ENCODE measurements at regions not wholly inside any gene's neighbourhood (a gene's known extent, or its start where the extent isn't known, plus 50 kb on each side); places are given as distances from the start of the nearest gene placed in this dataset.

- TF ChIP-seq SRF (IDR thresholded peaks at IDR 0.05; ENCODE audit: low read depth, low read length) (no peak), POLR2AphosphoS5 (IDR thresholded peaks at IDR 0.05; ENCODE audit: low read depth, low read length) (no peak), EP300 (IDR thresholded peaks at IDR 0.05; ENCODE audit: borderline replicate concordance in 1 of 2, low read depth in 2 of 2, low read length in 2 of 2) (no peak), KDM1A (IDR thresholded peaks at IDR 0.05; ENCODE audit: borderline replicate concordance, low read length) (no peak), CTCF (IDR thresholded peaks at IDR 0.05; ENCODE audit: control extremely low read depth in 1 of 3, insufficient read depth in 1 of 3, low read depth in 1 of 3, low read length in 3 of 3) (no peak), POLR2A (IDR thresholded peaks at IDR 0.05; ENCODE audit: control extremely low read depth in 1 of 2, low read depth in 2 of 2, low read length in 2 of 2) (no peak), RFX5 (IDR thresholded peaks at IDR 0.05; ENCODE audit: borderline replicate concordance, low read depth, low read length) (no peak), BACH1 (IDR thresholded peaks at IDR 0.05; ENCODE audit: low read length) (no peak), SIX5 (IDR thresholded peaks at IDR 0.05; ENCODE audit: low read depth, low read length) (no peak), EZH2 (IDR thresholded peaks at IDR 0.05; ENCODE audit: low read depth, low read length, severe bottlenecking) (no peak), EGR1 (IDR thresholded peaks at IDR 0.05; ENCODE audit: borderline replicate concordance, low read depth, low read length) (no peak), E2F6 (IDR thresholded peaks at IDR 0.05) (no peak), CHD2 (IDR thresholded peaks at IDR 0.05; ENCODE audit: low read length) (no peak)
Observed at GRCh38 chr7:81498176-81498575, 271.7 kb downstream of the HGF start.
